Esophagus squamous epithelium (tissue), 5 donors: ENCODE measurements at regions not wholly inside any gene's neighbourhood (a gene's known extent, or its start where the extent isn't known, plus 50 kb on each side); places are given as distances from the start of the nearest gene placed in this dataset.
"Not testable (repeated sequence)": the region's sequence is repeated elsewhere in the genome, so short reads cannot be mapped to it uniquely, and the experiment has no call there.

Source experiments
- DNase-seq: peaks from one replicate; lab custom pipeline; 2025; lab: John Stamatoyannopoulos, UW
- H3K27ac ChIP-seq, 4 donors: fragments of 200-600 bp; sonication (generic); one replicate each; pipeline ENCODE4 v1.5.1; 2016 to 2019; ENCODE audit warnings: mild to moderate bottlenecking in 1 of 4
- H3K27me3 ChIP-seq, 4 donors: fragments of 200-600 bp; sonication (generic); 1 replicate in 3 of 4; 2 replicates in 1 of 4; pipeline versions ENCODE4 v1.5.1 to v1.6.0; 2017 to 2021; ENCODE audit warnings: antibody characterized with exemption in 1 of 4
- H3K36me3 ChIP-seq, 3 donors: fragments of 200-600 bp; sonication (generic); one replicate each; pipeline ENCODE4 v1.5.1; 2016 to 2019
- H3K4me1 ChIP-seq, 3 donors: fragments of 200-600 bp; sonication (generic); one replicate each; pipeline ENCODE4 v1.5.1; 2017 to 2019
- H3K4me3 ChIP-seq, 4 donors: fragments of 200-600 bp; sonication (generic); 1 replicate in 3 of 4; 2 replicates in 1 of 4; pipeline ENCODE4 v1.5.1; 2016 to 2019; ENCODE audit warnings: mild to moderate bottlenecking in 2 of 4, moderate library complexity in 1 of 4
- H3K9me3 ChIP-seq, 3 donors: fragments of 200-600 bp; sonication (generic); one replicate each; pipeline ENCODE4 v1.5.1; 2016 to 2019
- POLR2A ChIP-seq, 4 donors: fragments of 450-650 bp; IDR thresholded peaks; one replicate each; pipeline ENCODE4 v1.6.1; 2017; ENCODE audit warnings: antibody characterized with exemption in 4 of 4, mild to moderate bottlenecking in 4 of 4, moderate library complexity in 3 of 4
- WGBS, 2 donors: methylation state at CpG; one replicate each; pipeline ENCODE4 v1.1.5; 2018; 5-methylcytosine and 5-hydroxymethylcytosine counted together
- intact Hi-C: fragments of 100-400 bp; cut with DNase I; formaldehyde crosslinking; loops from one replicate; pipeline ENCODE4 v1.15.0; 2022
- TF ChIP-seq, protein P1 (sequence below), 6 experiments: fragments of 450-650 bp in 4 of 6; fragments of 200-600 bp in 2 of 6; sonication (generic) in 2 of 6; IDR thresholded peaks; one replicate each; pipeline ENCODE4 v1.5.1; 2016 to 2019; ENCODE audit warnings: antibody characterized with exemption in 6 of 6, mild to moderate bottlenecking in 4 of 6, moderate library complexity in 4 of 6
- donor health status: DM: yes; HTN: yes; CAD: no.

- Histone ChIP-seq H3K27me3 (peaks cover 0 to 12% (median 0%) of the 10 kb centered on the region in 4 donors), H3K27ac (no peak overlapping the region), H3K36me3 (no peaks in the 10 kb centered on the region), H3K4me1 (peaks cover 0 to 4% (median 0%) of the 10 kb centered on the region in 3 donors), H3K9me3 (no peaks in the 10 kb centered on the region), H3K4me3 (no peak overlapping the region)
- intact Hi-C loops, result no loop called here
- no peak for DNase-seq
- WGBS, 2 donors, result 71 to 89% methylated on average over 4 of the region's 4 CpGs
- no peak for TF ChIP-seq POLR2A (IDR thresholded peaks at IDR 0.05)
- TF ChIP-seq, protein P1, sequence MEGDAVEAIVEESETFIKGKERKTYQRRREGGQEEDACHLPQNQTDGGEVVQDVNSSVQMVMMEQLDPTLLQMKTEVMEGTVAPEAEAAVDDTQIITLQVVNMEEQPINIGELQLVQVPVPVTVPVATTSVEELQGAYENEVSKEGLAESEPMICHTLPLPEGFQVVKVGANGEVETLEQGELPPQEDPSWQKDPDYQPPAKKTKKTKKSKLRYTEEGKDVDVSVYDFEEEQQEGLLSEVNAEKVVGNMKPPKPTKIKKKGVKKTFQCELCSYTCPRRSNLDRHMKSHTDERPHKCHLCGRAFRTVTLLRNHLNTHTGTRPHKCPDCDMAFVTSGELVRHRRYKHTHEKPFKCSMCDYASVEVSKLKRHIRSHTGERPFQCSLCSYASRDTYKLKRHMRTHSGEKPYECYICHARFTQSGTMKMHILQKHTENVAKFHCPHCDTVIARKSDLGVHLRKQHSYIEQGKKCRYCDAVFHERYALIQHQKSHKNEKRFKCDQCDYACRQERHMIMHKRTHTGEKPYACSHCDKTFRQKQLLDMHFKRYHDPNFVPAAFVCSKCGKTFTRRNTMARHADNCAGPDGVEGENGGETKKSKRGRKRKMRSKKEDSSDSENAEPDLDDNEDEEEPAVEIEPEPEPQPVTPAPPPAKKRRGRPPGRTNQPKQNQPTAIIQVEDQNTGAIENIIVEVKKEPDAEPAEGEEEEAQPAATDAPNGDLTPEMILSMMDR (IDR thresholded peaks at IDR 0.05), result no peak
These were observed 126.8 kb upstream of the SMLR1 start for GRCh38 chr6:130700397-130700796.

DNA sequence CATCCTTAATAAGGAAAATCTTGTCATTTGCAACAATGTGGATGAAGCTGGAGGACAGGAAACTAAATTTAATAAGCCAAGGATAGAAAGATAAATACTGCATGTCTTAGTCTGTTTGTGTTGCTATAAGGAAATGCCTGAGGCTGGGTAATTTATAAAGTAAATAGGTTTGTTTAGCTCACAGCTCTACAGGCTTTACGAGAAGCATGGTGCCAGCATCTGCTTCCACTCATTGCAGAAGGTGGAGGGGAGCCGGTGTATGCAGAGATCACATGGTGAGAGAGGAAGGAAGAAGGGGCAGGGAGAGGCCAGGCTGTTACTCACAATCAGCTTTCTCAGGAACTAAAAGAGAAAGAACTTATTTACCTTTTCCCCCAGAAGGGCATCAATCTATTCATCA, 118.9 kb upstream of the SMLR1 start:
- Histone ChIP-seq H3K27ac (no peak overlapping the region), H3K4me1 (no peaks in the 10 kb centered on the region), H3K36me3 (no peaks in the 10 kb centered on the region), H3K4me3 (no peak overlapping the region), H3K9me3 (no peaks in the 10 kb centered on the region), H3K27me3 (no peaks in the 10 kb centered on the region)
- intact Hi-C loops, result no loop called here
- 15 to 23% methylated on average over 2 of the region's 2 CpGs for WGBS, 2 donors
- TF ChIP-seq POLR2A (IDR thresholded peaks at IDR 0.05), result no peak
- TF ChIP-seq, protein P1 (IDR thresholded peaks at IDR 0.05), result no peak
- no peak for DNase-seq

GRCh38 chr6:130711641-130712040, 115.6 kb upstream of the SMLR1 start:
- H3K4me1 ChIP-seq, intact Hi-C loops, H3K27me3 ChIP-seq, H3K4me3 ChIP-seq, DNase-seq, H3K9me3 ChIP-seq, H3K36me3 ChIP-seq, H3K27ac ChIP-seq: not testable (repeated sequence)
- WGBS, 2 donors, result 58 to 71% methylated on average over 3 of the region's 3 CpGs

DNA sequence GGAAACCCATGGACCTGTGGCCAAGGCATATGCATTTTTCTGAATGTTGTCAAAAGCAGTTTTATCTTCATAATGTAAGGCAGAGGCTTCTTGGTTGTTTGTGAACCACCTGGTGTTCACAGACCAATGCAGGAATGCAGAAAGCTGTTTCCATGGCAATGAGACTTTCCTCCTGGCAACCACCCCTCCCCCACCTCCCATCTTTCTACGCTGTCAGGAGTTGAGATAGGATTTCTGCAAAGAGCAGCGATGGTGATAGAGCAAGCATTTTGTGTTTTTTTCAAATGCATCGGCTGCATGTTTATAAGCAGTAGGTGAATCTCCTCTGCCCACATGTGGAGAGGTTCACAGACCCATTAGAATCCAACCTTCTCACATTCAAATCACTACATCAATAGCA, 114.1 kb upstream of the SMLR1 start:
- DNase-seq, result no peak
- H3K27ac ChIP-seq, result no peak overlapping the region
- H3K4me1 ChIP-seq, result no peaks in the 10 kb centered on the region
- 73 to 81% methylated on average over 3 of the region's 3 CpGs for WGBS, 2 donors
- no peaks in the 10 kb centered on the region for H3K36me3 ChIP-seq
- no peaks in the 10 kb centered on the region for H3K27me3 ChIP-seq
- no peak overlapping the region for H3K4me3 ChIP-seq
- intact Hi-C loops, result no loop called here
- TF ChIP-seq, protein P1 (IDR thresholded peaks at IDR 0.05), result no peak
- no peak for TF ChIP-seq POLR2A (IDR thresholded peaks at IDR 0.05)
- H3K9me3 ChIP-seq, result no peaks in the 10 kb centered on the region

DNA sequence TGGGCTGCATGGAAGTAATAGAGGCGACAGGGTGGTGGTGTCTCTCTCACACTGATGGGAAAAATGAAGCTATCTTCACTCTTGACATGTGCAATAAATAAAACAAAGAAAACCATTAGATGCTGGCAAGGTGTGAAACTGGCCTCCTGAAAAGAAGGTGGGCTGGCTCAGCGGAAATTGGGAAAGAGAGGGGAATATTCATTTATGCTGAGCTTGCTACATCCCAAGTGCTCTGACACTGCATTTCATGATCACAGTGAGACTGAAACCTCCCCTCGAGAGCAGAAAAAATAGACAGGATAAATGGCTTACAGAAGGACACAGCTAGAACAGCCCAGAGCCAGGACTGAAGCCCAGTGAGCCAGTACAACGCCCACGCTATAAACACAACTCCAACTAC, 112.1 kb upstream of the SMLR1 start:
- Histone ChIP-seq H3K9me3 (no peaks in the 10 kb centered on the region), H3K27ac (no peak overlapping the region), H3K36me3 (no peaks in the 10 kb centered on the region), H3K4me3 (no peak overlapping the region), H3K4me1 (no peaks in the 10 kb centered on the region), H3K27me3 (no peaks in the 10 kb centered on the region)
- 76 to 78% methylated on average over 5 of the region's 5 CpGs for WGBS, 2 donors
- intact Hi-C loops, result no loop called here
- TF ChIP-seq, protein P1 (IDR thresholded peaks at IDR 0.05), result no peak
- TF ChIP-seq POLR2A (IDR thresholded peaks at IDR 0.05), result no peak
- no peak for DNase-seq

GRCh38 chr6:130716466-130716865, 110.7 kb upstream of the SMLR1 start:
- no peak for DNase-seq
- intact Hi-C loops, result no loop called here
- H3K27ac ChIP-seq, result no peak overlapping the region
- no peaks in the 10 kb centered on the region for H3K4me1 ChIP-seq
- TF ChIP-seq, protein P1 (IDR thresholded peaks at IDR 0.05), result no peak
- no peak for TF ChIP-seq POLR2A (IDR thresholded peaks at IDR 0.05)
- H3K9me3 ChIP-seq, result no peaks in the 10 kb centered on the region
- no peaks in the 10 kb centered on the region for H3K27me3 ChIP-seq
- H3K36me3 ChIP-seq, result no peaks in the 10 kb centered on the region
- no peak overlapping the region for H3K4me3 ChIP-seq
- 88 to 94% methylated on average over 3 of the region's 3 CpGs for WGBS, 2 donors
